ENCODE measurements at regions not wholly inside any gene's neighbourhood (a gene's known extent, or its start where the extent isn't known, plus 50 kb on each side); places are given as distances from the start of the nearest gene placed in this dataset.

- no peak overlapping the region for H3K4me3 ChIP-seq (ENCODE audit: low read depth, low read length)
- no peak for DNase-seq (ENCODE audit: low read depth)
- TF ChIP-seq CTCF (conservative IDR thresholded peaks at IDR 0.05; ENCODE audit: low read depth, low read length) = no peak
Observed at GRCh38 chrX:143935601-143936000, 51.7 kb downstream of the UBE2NL start.

- TF ChIP-seq CTCF (conservative IDR thresholded peaks at IDR 0.05; ENCODE audit: low read depth, low read length) = no peak
- DNase-seq (ENCODE audit: low read depth) = no peak
- no peak overlapping the region for H3K4me3 ChIP-seq (ENCODE audit: low read depth, low read length)
Observed at GRCh38 chrX:143940119-143940518, 56.2 kb downstream of the UBE2NL start.

- no peak overlapping the region for H3K4me3 ChIP-seq (ENCODE audit: low read depth, low read length)
- TF ChIP-seq CTCF (conservative IDR thresholded peaks at IDR 0.05; ENCODE audit: low read depth, low read length) = no peak
- DNase-seq (ENCODE audit: low read depth) = no peak
Observed at GRCh38 chrX:143945171-143945570, 61.3 kb downstream of the UBE2NL start.

GRCh38 chrX:143964549-143964948 lies 80.7 kb downstream of the UBE2NL start:
- DNase-seq (ENCODE audit: low read depth) = no peak
- H3K4me3 ChIP-seq (ENCODE audit: low read depth, low read length) = no peak overlapping the region
- no peak for TF ChIP-seq CTCF (conservative IDR thresholded peaks at IDR 0.05; ENCODE audit: low read depth, low read length)

- no peak for DNase-seq (ENCODE audit: low read depth)
- H3K4me3 ChIP-seq (ENCODE audit: low read depth, low read length) = no peak overlapping the region
- no peak for TF ChIP-seq CTCF (conservative IDR thresholded peaks at IDR 0.05; ENCODE audit: low read depth, low read length)
Observed at GRCh38 chrX:143988356-143988755, 104.5 kb downstream of the UBE2NL start.

GRCh38 chrX:143994206-143994605 lies 110.3 kb downstream of the UBE2NL start:
- no peak for TF ChIP-seq CTCF (conservative IDR thresholded peaks at IDR 0.05; ENCODE audit: low read depth, low read length)
- no peak for DNase-seq (ENCODE audit: low read depth)
- H3K4me3 ChIP-seq (ENCODE audit: low read depth, low read length) = no peak overlapping the region

GRCh38 chrX:143998261-143998660 lies 114.4 kb downstream of the UBE2NL start:
- no peak for DNase-seq (ENCODE audit: low read depth)
- H3K4me3 ChIP-seq (ENCODE audit: low read depth, low read length) = no peak overlapping the region
- TF ChIP-seq CTCF (conservative IDR thresholded peaks at IDR 0.05; ENCODE audit: low read depth, low read length) = no peak

All from choroid plexus epithelial cell (primary cell).